ENCODE measurements at regions not wholly inside any gene's neighbourhood (a gene's known extent, or its start where the extent isn't known, plus 50 kb on each side); places are given as distances from the start of the nearest gene placed in this dataset.
"Not testable (repeated sequence)": the region's sequence is repeated elsewhere in the genome, so short reads cannot be mapped to it uniquely, and the experiment has no call there.

- no peak for DNase-seq
- Mint-ChIP-seq H3K36me3 (ENCODE audit: low read depth) (no peaks in the 10 kb centered on the region), H3K27ac (no peak overlapping the region), H3K4me3 (no peak overlapping the region), H3K27me3 (ENCODE audit: insufficient read depth) (peaks cover 9% of the 10 kb centered on the region), H3K4me1 (ENCODE audit: low read depth) (peaks cover 19% of the 10 kb centered on the region), H3K9me3 (no peaks in the 10 kb centered on the region)
- no peak for TF ChIP-seq CTCF (IDR thresholded peaks at IDR 0.05)
These were observed 173.9 kb downstream of the LAT start for GRCh38 chr16:29158785-29159184.

GRCh38 chr16:29158031-29158784 lies 173.4 kb downstream of the LAT start:
- peak overlapping the region; percentile 96 for H3K27ac Mint-ChIP-seq
- H3K27me3 Mint-ChIP-seq (ENCODE audit: insufficient read depth); DNase-seq; H3K36me3 Mint-ChIP-seq (ENCODE audit: low read depth); H3K4me3 Mint-ChIP-seq; H3K9me3 Mint-ChIP-seq: not testable (repeated sequence)
- H3K4me1 Mint-ChIP-seq (ENCODE audit: low read depth), result peaks cover 19% of the 10 kb centered on the region

- not testable (repeated sequence) for H3K27me3 Mint-ChIP-seq (ENCODE audit: insufficient read depth); H3K36me3 Mint-ChIP-seq (ENCODE audit: low read depth); H3K9me3 Mint-ChIP-seq
- Mint-ChIP-seq H3K4me3 (peak overlapping the region; percentile 73), H3K27ac (peak overlapping the region; percentile 96), H3K4me1 (ENCODE audit: low read depth) (peaks cover 19% of the 10 kb centered on the region)
- DNase-seq, result peak; percentile 94
These were observed 172.4 kb downstream of the LAT start for GRCh38 chr16:29157051-29157923.

GRCh38 chr16:29156511-29156910 lies 171.7 kb downstream of the LAT start:
- TF ChIP-seq CTCF (IDR thresholded peaks at IDR 0.05), result no peak
- H3K27ac Mint-ChIP-seq, result peak overlapping the region; percentile 96
- no peak for DNase-seq
- no peaks in the 10 kb centered on the region for H3K36me3 Mint-ChIP-seq (ENCODE audit: low read depth)
- peak overlapping the region; percentile 53; the same call in 1 of the 2 replicates for H3K4me3 Mint-ChIP-seq
- H3K27me3 Mint-ChIP-seq (ENCODE audit: insufficient read depth), result peaks cover 12% of the 10 kb centered on the region
- H3K9me3 Mint-ChIP-seq, result no peaks in the 10 kb centered on the region
- peaks cover 19% of the 10 kb centered on the region for H3K4me1 Mint-ChIP-seq (ENCODE audit: low read depth)

- Mint-ChIP-seq H3K27ac (peak overlapping the region; percentile 96), H3K27me3 (ENCODE audit: insufficient read depth) (peaks cover 13% of the 10 kb centered on the region), H3K4me1 (ENCODE audit: low read depth) (peaks cover 19% of the 10 kb centered on the region)
- H3K9me3 Mint-ChIP-seq; H3K36me3 Mint-ChIP-seq (ENCODE audit: low read depth); DNase-seq; H3K4me3 Mint-ChIP-seq: not testable (repeated sequence)
These were observed 171.0 kb downstream of the LAT start for GRCh38 chr16:29155866-29156200.

GRCh38 chr16:29155131-29155865 lies 170.4 kb downstream of the LAT start:
- DNase-seq; H3K4me3 Mint-ChIP-seq; H3K36me3 Mint-ChIP-seq (ENCODE audit: low read depth); H3K9me3 Mint-ChIP-seq: not testable (repeated sequence)
- Mint-ChIP-seq H3K27ac (peak overlapping the region; percentile 96), H3K4me1 (ENCODE audit: low read depth) (peaks cover 19% of the 10 kb centered on the region), H3K27me3 (ENCODE audit: insufficient read depth) (peaks cover 13% of the 10 kb centered on the region)

- no peak overlapping the region for H3K4me3 Mint-ChIP-seq
- H3K27me3 Mint-ChIP-seq (ENCODE audit: insufficient read depth), result peaks cover 13% of the 10 kb centered on the region
- H3K27ac Mint-ChIP-seq, result peak overlapping the region; percentile 33
- H3K36me3 Mint-ChIP-seq (ENCODE audit: low read depth), result no peaks in the 10 kb centered on the region
- H3K4me1 Mint-ChIP-seq (ENCODE audit: low read depth), result peaks cover 19% of the 10 kb centered on the region
- no peaks in the 10 kb centered on the region for H3K9me3 Mint-ChIP-seq
- TF ChIP-seq CTCF (IDR thresholded peaks at IDR 0.05), result no peak
- no peak for DNase-seq
These were observed 169.8 kb downstream of the LAT start for GRCh38 chr16:29154676-29155121.

Measured in HFFc6 (cell line).